ENCODE measurements at regions not wholly inside any gene's neighbourhood (a gene's known extent, or its start where the extent isn't known, plus 50 kb on each side); places are given as distances from the start of the nearest gene placed in this dataset.
"Not testable (repeated sequence)": the region's sequence is repeated elsewhere in the genome, so short reads cannot be mapped to it uniquely, and the experiment has no call there.

- CTCF ChIA-PET; ATAC-seq; H3K4me3 Mint-ChIP-seq; H3K4me1 Mint-ChIP-seq; H3K27me3 Mint-ChIP-seq; H3K36me3 Mint-ChIP-seq; H3K9me3 Mint-ChIP-seq (ENCODE audit: low read depth); DNase-seq; H3K27ac Mint-ChIP-seq: not testable (repeated sequence)
Measured at GRCh38 chr3:88886624-88887023, 220.8 kb upstream of the EPHA3 start.

GRCh38 chr3:88896026-88896425, 211.4 kb upstream of the EPHA3 start:
- ATAC-seq = no peak
- CTCF ChIA-PET = no interaction called here
- Mint-ChIP-seq H3K9me3 (ENCODE audit: low read depth) (peaks cover 6% of the 10 kb centered on the region), H3K4me1 (no peaks in the 10 kb centered on the region), H3K4me3 (no peak overlapping the region), H3K27ac (no peak overlapping the region), H3K27me3 (no peaks in the 10 kb centered on the region), H3K36me3 (no peaks in the 10 kb centered on the region)
- no peak for DNase-seq

GRCh38 chr3:88912294-88912877, 195.0 kb upstream of the EPHA3 start:
- CTCF ChIA-PET = no interaction called here
- ATAC-seq (no peak), DNase-seq (no peak)
- no peak overlapping the region for H3K27ac Mint-ChIP-seq
- no peaks in the 10 kb centered on the region for H3K36me3 Mint-ChIP-seq
- H3K27me3 Mint-ChIP-seq = no peaks in the 10 kb centered on the region
- no peaks in the 10 kb centered on the region for H3K4me1 Mint-ChIP-seq
- peaks cover 16% of the 10 kb centered on the region for H3K9me3 Mint-ChIP-seq (ENCODE audit: low read depth)
- H3K4me3 Mint-ChIP-seq = no peak overlapping the region

- ATAC-seq (no peak), DNase-seq (no peak)
- Mint-ChIP-seq H3K9me3 (ENCODE audit: low read depth) (peaks cover 9% of the 10 kb centered on the region), H3K27me3 (no peaks in the 10 kb centered on the region), H3K36me3 (no peaks in the 10 kb centered on the region), H3K4me1 (no peaks in the 10 kb centered on the region), H3K4me3 (no peak overlapping the region), H3K27ac (no peak overlapping the region)
- CTCF ChIA-PET = no interaction called here
Measured at GRCh38 chr3:88918841-88919240, 188.6 kb upstream of the EPHA3 start.

DNA sequence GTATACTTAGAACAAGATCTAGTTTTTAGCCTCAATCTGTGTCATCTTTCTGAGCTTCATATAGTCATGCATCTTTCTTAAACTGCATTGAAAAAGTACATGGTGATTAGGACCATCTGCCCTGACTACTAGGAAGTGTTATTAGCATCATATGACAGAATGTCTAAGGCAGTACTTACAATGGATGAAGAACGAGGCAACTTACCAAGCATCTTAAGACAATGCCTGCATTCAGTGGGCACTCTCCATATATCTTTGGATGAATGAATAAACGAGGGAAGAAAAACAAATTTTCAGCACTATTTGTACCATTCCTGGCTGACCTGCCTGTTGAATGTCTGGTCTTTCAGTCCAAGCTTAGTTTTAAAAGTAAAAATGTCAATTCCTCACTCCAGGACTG, 185.4 kb upstream of the EPHA3 start:
- Mint-ChIP-seq H3K4me3 (no peak overlapping the region), H3K27ac (no peak overlapping the region)
- CTCF ChIA-PET = no interaction called here

DNA sequence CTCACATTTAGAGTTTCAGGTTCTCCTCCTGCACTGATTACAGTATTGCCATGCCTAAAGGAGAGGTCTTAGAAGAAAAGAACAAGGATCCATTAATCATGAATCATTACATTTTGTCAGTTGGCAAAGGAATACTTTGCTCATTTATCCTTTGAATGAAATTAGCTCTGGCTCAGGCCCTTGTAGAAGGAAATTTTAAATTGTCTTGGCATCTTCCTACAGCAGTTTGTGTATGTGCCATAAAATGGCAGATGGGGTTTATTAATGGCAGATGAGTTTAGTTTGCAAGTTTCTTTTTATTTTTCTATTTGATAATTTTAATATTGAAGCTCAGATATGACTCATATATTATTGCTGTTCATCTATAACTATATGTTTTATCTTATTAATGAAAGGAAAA, 181.2 kb upstream of the EPHA3 start:
- H3K27ac Mint-ChIP-seq = no peak overlapping the region
- peaks cover 3% of the 10 kb centered on the region for H3K9me3 Mint-ChIP-seq (ENCODE audit: low read depth)
- DNase-seq (no peak), ATAC-seq (no peak)
- no peaks in the 10 kb centered on the region for H3K4me1 Mint-ChIP-seq
- CTCF ChIA-PET = no interaction called here
- H3K27me3 Mint-ChIP-seq = no peaks in the 10 kb centered on the region
- no peaks in the 10 kb centered on the region for H3K36me3 Mint-ChIP-seq
- H3K4me3 Mint-ChIP-seq = no peak overlapping the region

More for the DNA sequence above, 185.4 kb upstream of the EPHA3 start:
- ATAC-seq (no peak), DNase-seq (no peak)
- Mint-ChIP-seq H3K36me3 (no peaks in the 10 kb centered on the region), H3K9me3 (ENCODE audit: low read depth) (peaks cover 5% of the 10 kb centered on the region), H3K27me3 (no peaks in the 10 kb centered on the region), H3K4me1 (no peaks in the 10 kb centered on the region)

DNA sequence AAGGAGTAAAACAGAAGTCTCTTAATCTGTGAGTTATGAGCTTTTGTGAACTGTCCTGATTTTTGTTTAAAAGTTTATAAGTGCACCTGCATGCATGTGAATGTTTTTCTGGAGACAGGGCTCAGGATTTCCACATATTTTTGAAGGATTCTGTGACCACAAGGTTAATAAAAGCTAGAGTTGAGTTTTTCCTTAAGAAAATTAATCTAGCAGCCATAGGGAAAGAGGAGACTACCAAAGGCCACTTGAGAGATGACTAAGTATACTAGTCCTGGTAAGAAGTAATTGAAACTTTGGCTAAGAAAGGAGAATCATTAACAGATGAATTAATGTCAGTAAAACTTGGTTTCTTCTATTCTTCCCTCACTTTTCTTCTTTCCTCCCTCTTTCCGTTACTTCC, 176.8 kb upstream of the EPHA3 start:
- no peak for DNase-seq
- Mint-ChIP-seq H3K27ac (no peak overlapping the region), H3K36me3 (no peaks in the 10 kb centered on the region), H3K4me1 (no peaks in the 10 kb centered on the region), H3K27me3 (no peaks in the 10 kb centered on the region), H3K9me3 (ENCODE audit: low read depth) (no peaks in the 10 kb centered on the region), H3K4me3 (no peak overlapping the region)
- no peak for ATAC-seq
- CTCF ChIA-PET = no interaction called here

GRCh38 chr3:88936831-88937230, 170.6 kb upstream of the EPHA3 start:
- Mint-ChIP-seq H3K36me3 (no peaks in the 10 kb centered on the region), H3K4me1 (no peaks in the 10 kb centered on the region), H3K4me3 (no peak overlapping the region), H3K27me3 (no peaks in the 10 kb centered on the region), H3K9me3 (ENCODE audit: low read depth) (peaks cover 8% of the 10 kb centered on the region), H3K27ac (no peak overlapping the region)
- ATAC-seq = no peak
- CTCF ChIA-PET = no interaction called here
- no peak for DNase-seq

GRCh38 chr3:88940296-88940695, 167.1 kb upstream of the EPHA3 start:
- ATAC-seq = no peak
- Mint-ChIP-seq H3K4me3 (no peak overlapping the region), H3K9me3 (ENCODE audit: low read depth) (peaks cover 10% of the 10 kb centered on the region), H3K27me3 (no peaks in the 10 kb centered on the region), H3K4me1 (no peaks in the 10 kb centered on the region), H3K27ac (no peak overlapping the region), H3K36me3 (no peaks in the 10 kb centered on the region)
- CTCF ChIA-PET = no interaction called here
- no peak for DNase-seq

DNA sequence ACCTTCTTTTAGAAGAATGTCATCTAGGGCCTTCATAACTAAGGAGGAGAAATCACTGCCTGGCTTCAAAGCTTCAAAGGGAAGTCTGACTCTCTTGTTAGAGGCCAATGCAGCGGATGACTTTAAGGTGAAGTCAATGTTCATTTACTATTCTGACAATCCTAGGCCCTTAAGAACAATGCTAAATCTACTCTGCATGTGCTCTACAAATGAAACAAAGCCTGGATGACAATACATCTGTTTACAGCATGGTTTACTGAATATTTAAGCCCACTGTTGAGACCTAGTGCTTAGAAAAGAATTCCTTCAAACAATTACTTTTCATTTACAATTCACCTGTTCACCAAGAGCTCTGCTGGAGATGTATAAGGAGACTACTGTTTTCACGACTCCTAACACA, 160.4 kb upstream of the EPHA3 start:
- Mint-ChIP-seq H3K27me3 (no peaks in the 10 kb centered on the region), H3K27ac (no peak overlapping the region), H3K4me1 (no peaks in the 10 kb centered on the region), H3K9me3 (ENCODE audit: low read depth) (peaks cover 5% of the 10 kb centered on the region), H3K36me3 (no peaks in the 10 kb centered on the region), H3K4me3 (no peak overlapping the region)
- no peak for DNase-seq
- CTCF ChIA-PET = no interaction called here
- no peak for ATAC-seq

GRCh38 chr3:88954853-88955252, 152.6 kb upstream of the EPHA3 start:
- no peak for ATAC-seq
- Mint-ChIP-seq H3K9me3 (ENCODE audit: low read depth) (no peaks in the 10 kb centered on the region), H3K4me1 (no peaks in the 10 kb centered on the region), H3K27me3 (no peaks in the 10 kb centered on the region), H3K4me3 (no peak overlapping the region), H3K36me3 (no peaks in the 10 kb centered on the region), H3K27ac (no peak overlapping the region)
- CTCF ChIA-PET = no interaction called here
- no peak for DNase-seq

DNA sequence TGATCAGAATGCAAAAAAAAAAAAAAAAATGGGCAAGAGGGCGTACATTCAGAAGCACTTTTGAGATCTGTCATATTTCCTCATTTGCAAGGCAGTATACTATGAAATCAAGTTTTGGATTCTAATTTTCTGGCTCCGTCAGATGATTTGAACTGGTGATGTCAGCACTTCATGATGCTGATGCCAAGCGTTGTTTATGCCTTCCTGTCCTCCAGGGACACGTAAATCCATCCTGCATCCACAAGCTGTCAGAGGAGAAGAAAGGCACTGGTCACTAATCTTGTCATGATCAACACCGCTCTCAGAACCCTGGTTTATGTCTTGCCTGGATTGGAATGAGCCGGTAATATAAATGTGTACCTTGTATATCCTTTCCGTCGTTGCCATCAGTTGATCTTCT, 152.1 kb upstream of the EPHA3 start:
- ATAC-seq (no peak), DNase-seq (no peak)
- no peaks in the 10 kb centered on the region for H3K27me3 Mint-ChIP-seq
- H3K4me1 Mint-ChIP-seq = no peaks in the 10 kb centered on the region
- H3K27ac Mint-ChIP-seq = no peak overlapping the region
- no peak overlapping the region for H3K4me3 Mint-ChIP-seq
- no peaks in the 10 kb centered on the region for H3K9me3 Mint-ChIP-seq (ENCODE audit: low read depth)
- CTCF ChIA-PET = no interaction called here
- H3K36me3 Mint-ChIP-seq = no peaks in the 10 kb centered on the region

DNA sequence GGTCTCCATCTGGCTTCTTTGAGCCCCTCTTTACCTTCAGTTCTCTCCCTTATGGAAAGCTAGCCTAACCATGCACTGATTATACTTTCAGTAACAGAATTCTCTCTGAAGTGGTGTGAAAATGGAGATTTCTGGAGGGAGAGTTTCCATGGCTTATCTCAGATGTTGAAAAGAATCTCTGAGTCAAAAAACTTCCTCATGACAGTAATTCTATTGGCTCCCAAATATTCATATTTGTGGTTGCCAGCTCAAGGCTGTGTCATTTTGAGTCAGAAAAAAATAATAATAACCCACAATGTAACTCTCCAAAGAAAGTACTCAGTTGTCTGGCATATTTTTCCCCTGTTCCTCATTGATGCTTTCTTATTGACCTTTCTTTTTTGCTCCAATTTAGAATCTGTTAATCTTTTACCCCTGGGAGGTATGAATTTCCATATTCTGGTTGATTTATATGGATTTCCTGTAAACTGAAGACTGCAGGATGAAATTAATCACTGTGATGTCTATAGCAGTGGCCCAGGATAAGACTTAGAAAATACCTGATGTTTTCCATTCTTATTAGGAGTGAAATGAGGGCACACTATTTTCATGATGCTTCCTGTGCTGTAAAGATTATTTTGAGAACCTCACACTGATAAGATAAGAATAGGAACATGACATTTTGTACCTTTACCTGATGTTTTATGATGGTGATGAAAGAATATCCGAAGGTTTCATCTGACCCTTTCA, 149.5 kb upstream of the EPHA3 start:
- no peak for ATAC-seq
- no peak overlapping the region for H3K27ac Mint-ChIP-seq
- H3K27me3 Mint-ChIP-seq = no peaks in the 10 kb centered on the region
- H3K36me3 Mint-ChIP-seq = no peaks in the 10 kb centered on the region
- CTCF ChIA-PET = no interaction called here
- H3K4me3 Mint-ChIP-seq = no peak overlapping the region
- no peaks in the 10 kb centered on the region for H3K9me3 Mint-ChIP-seq (ENCODE audit: low read depth)
- no peak for DNase-seq
- H3K4me1 Mint-ChIP-seq = no peaks in the 10 kb centered on the region

- DNase-seq (no peak), ATAC-seq (no peak)
- Mint-ChIP-seq H3K36me3 (no peaks in the 10 kb centered on the region), H3K27me3 (no peaks in the 10 kb centered on the region), H3K9me3 (ENCODE audit: low read depth) (no peaks in the 10 kb centered on the region), H3K27ac (no peak overlapping the region), H3K4me1 (no peaks in the 10 kb centered on the region), H3K4me3 (no peak overlapping the region)
- CTCF ChIA-PET = no interaction called here
Measured at GRCh38 chr3:88960019-88960418, 147.4 kb upstream of the EPHA3 start.

DNA sequence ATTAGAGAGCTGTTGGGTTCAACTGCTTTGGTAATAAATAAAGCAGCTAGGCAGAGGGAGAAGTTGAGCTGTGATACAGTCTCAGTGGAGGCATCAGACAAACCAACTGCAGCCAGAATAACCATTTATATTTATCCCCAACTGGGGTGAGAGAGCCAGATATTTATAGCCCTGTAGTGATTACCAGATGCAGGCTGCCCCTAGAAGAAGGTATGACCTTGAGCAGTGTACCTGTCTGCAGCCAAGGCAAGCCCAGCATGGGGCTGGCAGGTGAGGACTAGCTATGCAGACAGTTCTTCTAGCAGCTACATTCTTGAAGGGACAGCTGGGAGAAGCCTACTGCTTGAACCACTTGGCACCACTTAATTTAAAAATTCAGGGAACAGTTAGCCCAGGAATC, 144.4 kb upstream of the EPHA3 start:
- Mint-ChIP-seq H3K4me3 (no peak overlapping the region), H3K36me3 (no peaks in the 10 kb centered on the region), H3K4me1 (no peaks in the 10 kb centered on the region), H3K27ac (no peak overlapping the region), H3K9me3 (ENCODE audit: low read depth) (no peaks in the 10 kb centered on the region), H3K27me3 (no peaks in the 10 kb centered on the region)
- CTCF ChIA-PET = no interaction called here
- no peak for ATAC-seq
- DNase-seq = no peak

All from activated CD8-positive, alpha-beta memory T cell treated with anti-CD3 and anti-CD28 coated beads, Interleukin-2, amount 10 ng/mL, durations not matched to agents 7 days and 5 days (primary cell).